ENCODE measurements at regions not wholly inside any gene's neighbourhood (a gene's known extent, or its start where the extent isn't known, plus 50 kb on each side); places are given as distances from the start of the nearest gene placed in this dataset.

- ATAC-seq (no peak), DNase-seq (ENCODE audit: low spot score) (no peak)
- no peak overlapping the region for H3K4me3 Mint-ChIP-seq
- H3K27me3 Mint-ChIP-seq (ENCODE audit: low read depth): peaks cover 100% of the 10 kb centered on the region
- no peaks in the 10 kb centered on the region for H3K9me3 Mint-ChIP-seq
- peaks cover 20% of the 10 kb centered on the region for H3K4me1 Mint-ChIP-seq
- CTCF ChIA-PET: no interaction called here
- POLR2A ChIA-PET: no interaction called here
- TF ChIP-seq NR1H2 (CRISPR knock-in tag; IDR thresholded peaks at IDR 0.05) (no peak), ZNF317 (CRISPR knock-in tag; IDR thresholded peaks at IDR 0.05; ENCODE audit: borderline replicate concordance, low read depth) (no peak), JUN (CRISPR knock-in tag; IDR thresholded peaks at IDR 0.05) (no peak), E2F5 (CRISPR knock-in tag; IDR thresholded peaks at IDR 0.05) (no peak), ZNF263 (CRISPR knock-in tag; IDR thresholded peaks at IDR 0.05; ENCODE audit: low read depth) (no peak), ZNF532 (CRISPR knock-in tag; IDR thresholded peaks at IDR 0.05; ENCODE audit: borderline replicate concordance) (no peak), TEAD4 (CRISPR knock-in tag; IDR thresholded peaks at IDR 0.05) (no peak), GTF2I (CRISPR knock-in tag; conservative IDR thresholded peaks at IDR 0.05) (no peak), MYBL2 (CRISPR knock-in tag; IDR thresholded peaks at IDR 0.05) (no peak), SOX15 (CRISPR knock-in tag; IDR thresholded peaks at IDR 0.05) (no peak), ZNF423 (CRISPR knock-in tag; IDR thresholded peaks at IDR 0.05) (no peak), MLX (CRISPR knock-in tag; IDR thresholded peaks at IDR 0.05) (no peak), IRF2 (CRISPR knock-in tag; IDR thresholded peaks at IDR 0.05; ENCODE audit: borderline replicate concordance, low read depth) (no peak), SMAD3 (CRISPR knock-in tag; IDR thresholded peaks at IDR 0.05; ENCODE audit: borderline replicate concordance) (no peak), KAT7 (CRISPR knock-in tag; IDR thresholded peaks at IDR 0.05; ENCODE audit: borderline replicate concordance) (no peak), MXD4 (CRISPR knock-in tag; IDR thresholded peaks at IDR 0.05; ENCODE audit: borderline replicate concordance) (no peak), ZNF396 (CRISPR knock-in tag; IDR thresholded peaks at IDR 0.05; ENCODE audit: borderline replicate concordance) (no peak)
- TF ChIP-seq, protein P1, sequence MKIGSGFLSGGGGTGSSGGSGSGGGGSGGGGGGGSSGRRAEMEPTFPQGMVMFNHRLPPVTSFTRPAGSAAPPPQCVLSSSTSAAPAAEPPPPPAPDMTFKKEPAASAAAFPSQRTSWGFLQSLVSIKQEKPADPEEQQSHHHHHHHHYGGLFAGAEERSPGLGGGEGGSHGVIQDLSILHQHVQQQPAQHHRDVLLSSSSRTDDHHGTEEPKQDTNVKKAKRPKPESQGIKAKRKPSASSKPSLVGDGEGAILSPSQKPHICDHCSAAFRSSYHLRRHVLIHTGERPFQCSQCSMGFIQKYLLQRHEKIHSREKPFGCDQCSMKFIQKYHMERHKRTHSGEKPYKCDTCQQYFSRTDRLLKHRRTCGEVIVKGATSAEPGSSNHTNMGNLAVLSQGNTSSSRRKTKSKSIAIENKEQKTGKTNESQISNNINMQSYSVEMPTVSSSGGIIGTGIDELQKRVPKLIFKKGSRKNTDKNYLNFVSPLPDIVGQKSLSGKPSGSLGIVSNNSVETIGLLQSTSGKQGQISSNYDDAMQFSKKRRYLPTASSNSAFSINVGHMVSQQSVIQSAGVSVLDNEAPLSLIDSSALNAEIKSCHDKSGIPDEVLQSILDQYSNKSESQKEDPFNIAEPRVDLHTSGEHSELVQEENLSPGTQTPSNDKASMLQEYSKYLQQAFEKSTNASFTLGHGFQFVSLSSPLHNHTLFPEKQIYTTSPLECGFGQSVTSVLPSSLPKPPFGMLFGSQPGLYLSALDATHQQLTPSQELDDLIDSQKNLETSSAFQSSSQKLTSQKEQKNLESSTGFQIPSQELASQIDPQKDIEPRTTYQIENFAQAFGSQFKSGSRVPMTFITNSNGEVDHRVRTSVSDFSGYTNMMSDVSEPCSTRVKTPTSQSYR (CRISPR knock-in tag; IDR thresholded peaks at IDR 0.05): no peak
- TF ChIP-seq, protein P2, sequence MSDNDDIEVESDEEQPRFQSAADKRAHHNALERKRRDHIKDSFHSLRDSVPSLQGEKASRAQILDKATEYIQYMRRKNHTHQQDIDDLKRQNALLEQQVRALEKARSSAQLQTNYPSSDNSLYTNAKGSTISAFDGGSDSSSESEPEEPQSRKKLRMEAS (CRISPR knock-in tag; IDR thresholded peaks at IDR 0.05): no peak
- no peak overlapping the region for H3K27ac Mint-ChIP-seq
- no peaks in the 10 kb centered on the region for H3K36me3 Mint-ChIP-seq
Observed at GRCh38 chr22:22345781-22346180, 101.2 kb downstream of the VPREB1 start.
